ENCODE measurements at regions not wholly inside any gene's neighbourhood (a gene's known extent, or its start where the extent isn't known, plus 50 kb on each side); places are given as distances from the start of the nearest gene placed in this dataset.

DNA sequence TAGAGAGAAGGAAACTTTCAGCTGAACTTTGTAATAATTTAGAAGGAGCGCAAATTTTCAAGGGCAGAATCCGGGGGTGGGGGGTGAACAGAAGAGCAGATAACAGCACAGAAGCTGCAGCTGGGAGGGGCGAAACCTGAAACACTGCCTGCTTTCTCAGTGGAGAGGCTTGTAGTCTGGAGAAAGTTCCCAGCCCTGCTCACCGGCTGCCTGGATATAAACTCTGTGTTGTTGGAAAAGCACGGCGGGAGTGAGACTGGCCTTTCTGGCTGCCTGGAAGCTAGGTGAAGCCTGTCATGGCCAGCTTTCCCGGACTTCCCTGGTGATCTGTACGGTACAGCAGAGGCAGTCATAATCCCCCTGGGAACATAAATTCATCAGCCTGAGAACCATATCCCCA lies 1352.1 kb upstream of the DIAPH2 start:
- no peak overlapping the region for H3K4me3 ChIP-seq (ENCODE audit: low read depth, low read length)
- TF ChIP-seq CTCF (IDR thresholded peaks at IDR 0.05; ENCODE audit: borderline replicate concordance, insufficient read depth, low read depth, low read length) = no peak

DNA sequence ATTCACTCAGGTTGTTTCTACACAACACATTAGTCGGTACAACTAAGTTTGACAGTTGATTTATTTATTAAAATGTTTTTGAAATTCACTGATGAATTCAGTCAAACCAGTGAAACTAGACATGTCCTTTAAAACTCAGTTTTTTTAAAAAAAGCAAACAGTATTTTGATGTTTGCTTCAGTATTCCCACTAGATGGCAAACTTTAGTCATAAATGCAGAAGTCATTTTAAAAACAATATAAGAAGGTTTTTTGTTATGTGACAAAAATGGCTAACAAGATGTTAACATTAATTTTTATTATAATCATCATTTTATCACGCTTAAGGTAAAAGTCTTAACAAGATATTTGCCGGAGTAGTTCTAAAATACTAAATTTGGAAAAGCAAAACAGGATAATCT lies 1337.8 kb upstream of the DIAPH2 start:
- H3K4me3 ChIP-seq (ENCODE audit: low read depth, low read length) = no peak overlapping the region
- TF ChIP-seq CTCF (IDR thresholded peaks at IDR 0.05; ENCODE audit: borderline replicate concordance, insufficient read depth, low read depth, low read length) = no peak

DNA sequence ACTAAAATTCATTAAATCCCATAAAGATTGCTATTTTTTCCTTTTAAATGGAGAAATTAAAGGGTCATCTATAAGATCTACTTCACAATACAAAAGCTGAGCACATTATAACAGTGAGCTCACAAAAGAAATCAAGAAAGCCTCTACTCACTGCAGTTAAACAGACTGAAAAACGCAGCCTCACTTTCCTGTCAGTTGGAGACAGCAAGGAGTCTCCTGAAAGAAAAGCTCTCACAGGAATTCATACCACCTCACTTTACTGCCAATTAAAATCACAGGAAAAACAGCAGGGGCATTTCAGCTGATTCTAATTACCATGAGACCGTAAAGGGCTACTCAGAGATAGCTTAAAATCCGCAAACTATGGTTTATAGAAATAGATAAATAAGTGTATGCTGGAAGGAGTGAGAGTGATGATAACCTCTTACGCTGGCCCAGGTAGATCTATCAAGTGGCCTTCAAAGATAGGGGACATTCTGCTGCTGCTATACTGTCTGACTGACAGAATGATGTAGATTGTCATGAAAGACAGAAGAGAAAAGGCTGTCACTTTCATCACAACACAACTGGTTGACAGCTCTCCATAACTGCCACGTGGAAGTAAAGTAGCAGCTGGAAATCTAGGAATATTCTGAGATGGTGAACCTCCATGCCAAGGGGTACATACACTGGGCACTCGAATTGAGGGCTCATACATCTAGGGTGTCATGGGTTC lies 1333.7 kb upstream of the DIAPH2 start:
- H3K4me3 ChIP-seq (ENCODE audit: low read depth, low read length) = no peak overlapping the region
- no peak for TF ChIP-seq CTCF (IDR thresholded peaks at IDR 0.05; ENCODE audit: borderline replicate concordance, insufficient read depth, low read depth, low read length)

DNA sequence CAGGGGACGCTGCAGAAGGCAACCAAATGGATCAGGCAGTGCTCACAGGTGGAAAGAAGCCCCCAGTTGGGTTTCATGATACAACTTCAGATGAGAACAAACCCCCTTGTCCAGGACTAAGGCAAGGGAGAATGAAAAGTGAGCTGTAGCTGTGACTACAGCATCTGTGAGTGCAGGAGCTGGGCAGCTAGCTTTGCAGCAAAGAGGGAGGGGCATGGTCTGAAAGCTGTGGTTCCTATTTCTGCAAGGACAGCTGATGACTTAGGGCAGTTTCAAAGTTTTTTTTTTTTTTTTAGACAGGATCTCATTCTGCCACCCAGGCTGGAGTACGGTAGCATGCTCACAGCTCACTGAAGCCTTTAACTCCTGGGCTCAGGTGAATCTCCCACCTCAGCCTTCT lies 1317.4 kb upstream of the DIAPH2 start:
- H3K4me3 ChIP-seq (ENCODE audit: low read depth, low read length) = no peak overlapping the region
- TF ChIP-seq CTCF (IDR thresholded peaks at IDR 0.05; ENCODE audit: borderline replicate concordance, insufficient read depth, low read depth, low read length) = no peak

DNA sequence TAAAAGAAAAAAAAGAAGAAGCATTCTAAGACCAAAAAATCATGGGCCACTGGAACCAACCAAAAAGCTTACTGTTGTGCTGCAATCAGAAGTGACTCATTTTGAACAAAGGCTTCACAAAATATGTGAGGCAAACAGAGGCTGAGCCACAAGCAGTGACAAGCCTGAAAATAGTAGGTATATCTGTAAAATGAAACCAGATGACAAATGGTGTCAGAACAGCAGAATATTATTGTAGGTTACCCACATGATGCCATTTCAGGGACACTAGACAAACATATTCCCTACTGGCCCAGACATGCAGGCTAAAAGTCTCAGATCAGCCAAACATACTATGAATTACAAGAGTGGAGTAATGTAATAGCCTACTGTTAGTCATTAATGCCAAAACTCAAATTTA lies 1301.8 kb upstream of the DIAPH2 start:
- no peak overlapping the region for H3K4me3 ChIP-seq (ENCODE audit: low read depth, low read length)
- no peak for TF ChIP-seq CTCF (IDR thresholded peaks at IDR 0.05; ENCODE audit: borderline replicate concordance, insufficient read depth, low read depth, low read length)

DNA sequence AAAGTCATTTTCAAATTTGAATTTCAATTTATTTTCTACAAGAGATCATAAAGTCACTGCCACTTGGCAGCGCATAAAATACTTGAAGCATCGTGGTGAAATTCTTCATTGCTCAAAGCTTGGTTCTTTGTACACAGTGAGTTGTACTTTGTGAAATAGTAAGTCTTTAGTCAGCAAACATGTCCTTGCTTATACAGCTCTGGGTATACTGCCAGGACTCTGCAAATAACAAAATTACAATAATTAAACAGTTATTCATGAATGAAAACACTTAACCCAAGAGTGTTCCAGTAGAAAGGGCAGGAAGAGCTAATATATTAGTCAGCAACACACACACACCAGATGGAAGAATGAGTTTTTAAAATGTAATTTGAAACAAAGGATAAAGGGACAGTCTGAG lies 1300.9 kb upstream of the DIAPH2 start:
- no peak overlapping the region for H3K4me3 ChIP-seq (ENCODE audit: low read depth, low read length)
- no peak for TF ChIP-seq CTCF (IDR thresholded peaks at IDR 0.05; ENCODE audit: borderline replicate concordance, insufficient read depth, low read depth, low read length)

DNA sequence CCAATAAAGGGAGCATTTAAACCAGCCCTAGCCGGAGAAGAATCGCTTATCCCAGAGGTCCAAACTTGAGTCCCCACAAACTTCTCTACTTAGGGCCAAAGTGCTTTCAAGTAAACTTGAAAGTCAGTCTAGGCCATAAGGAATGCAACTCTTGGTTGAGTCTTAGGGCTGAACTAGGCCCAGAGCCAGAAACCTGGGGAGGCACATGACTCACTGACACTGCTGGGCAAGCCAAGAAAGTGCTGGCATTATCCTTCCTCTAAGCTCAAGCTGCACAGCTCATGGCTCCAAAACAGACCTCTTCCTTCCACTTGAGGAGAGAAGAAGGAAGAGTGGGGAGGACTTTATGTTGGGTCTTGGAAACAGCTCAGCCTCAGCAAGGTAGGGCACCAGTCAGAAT lies 1257.3 kb upstream of the DIAPH2 start:
- H3K4me3 ChIP-seq (ENCODE audit: low read depth, low read length) = no peak overlapping the region
- no peak for TF ChIP-seq CTCF (IDR thresholded peaks at IDR 0.05; ENCODE audit: borderline replicate concordance, insufficient read depth, low read depth, low read length)
